Neural cell (in vitro differentiated cells): ENCODE measurements at regions not wholly inside any gene's neighbourhood (a gene's known extent, or its start where the extent isn't known, plus 50 kb on each side); places are given as distances from the start of the nearest gene placed in this dataset.

Experiments used
- H2AFZ ChIP-seq: fragments of 200-600, 300-800 bp; sonication (generic), shearing (Covaris generic); 2 replicates; pipeline ENCODE4 v1.6.0; 2014; ENCODE audit warnings: low read depth, mild to moderate bottlenecking, antibody characterized with exemption, low read length, moderate library complexity
- H3F3A ChIP-seq: fragments of 200-600 bp; shearing (Covaris generic); 2 replicates; pipeline ENCODE4 v1.6.1; 2016; ENCODE audit warnings: mild to moderate bottlenecking, moderate library complexity, mixed read lengths, antibody characterized with exemption, low read length; ENCODE audit not compliant: insufficient read depth, poor library complexity, severe bottlenecking
- H3K27ac ChIP-seq: fragments of 200-600, 300-800 bp; sonication (generic), shearing (Covaris generic); 2 replicates; pipeline ENCODE4 v1.5.1; 2014; ENCODE audit warnings: mild to moderate bottlenecking, low read length, moderate library complexity
- H3K27me3 ChIP-seq: fragments of 300-800, 200-600 bp; sonication (generic), shearing (Covaris generic); 2 replicates; pipeline ENCODE4 v1.6.0; 2014; ENCODE audit warnings: mild to moderate bottlenecking, low read depth, low read length, moderate library complexity; ENCODE audit not compliant: insufficient read depth
- H3K36me3 ChIP-seq: fragments of 300-800, 200-600 bp; sonication (generic), shearing (Covaris generic); 2 replicates; pipeline ENCODE4 v1.5.1; 2014; ENCODE audit warnings: mild to moderate bottlenecking, antibody characterized with exemption, low read length, moderate library complexity; ENCODE audit not compliant: insufficient read depth
- H3K4me2 ChIP-seq: fragments of 300-800, 200-600 bp; sonication (generic), shearing (Covaris generic); 2 replicates; pipeline ENCODE4 v1.6.0; 2014; ENCODE audit warnings: mild to moderate bottlenecking, low read length
- H3K4me3 ChIP-seq: fragments of 300-800, 200-600 bp; sonication (generic), shearing (Covaris generic); 2 replicates; pipeline ENCODE4 v1.5.1; 2014; ENCODE audit warnings: mild to moderate bottlenecking, low read length, moderate library complexity
- H3K79me2 ChIP-seq: fragments of 200-600 bp; shearing (Covaris generic); replicated peaks from 2 replicates; pipeline ENCODE4 v1.6.0; 2014; ENCODE audit warnings: mild to moderate bottlenecking, low read length, moderate library complexity; ENCODE audit not compliant: insufficient read depth
- H3K9ac ChIP-seq: fragments of 300-800, 200-600 bp; sonication (generic), shearing (Covaris generic); 2 replicates; pipeline ENCODE4 v1.6.1; 2016; ENCODE audit warnings: mild to moderate bottlenecking, low read length, mixed read lengths
- H3K9me2 ChIP-seq: fragments of 200-600 bp; shearing (Covaris generic); 2 replicates; pipeline ENCODE4 v1.6.1; 2016; ENCODE audit warnings: mild to moderate bottlenecking, low read length, mixed read lengths; ENCODE audit not compliant: insufficient read depth
- H3K9me3 ChIP-seq: fragments of 200-600, 300-800 bp; sonication (generic), shearing (Covaris generic); 2 replicates; pipeline ENCODE4 v1.6.1; 2016; ENCODE audit warnings: mild to moderate bottlenecking, mixed run types, low read length, moderate library complexity, mixed read lengths
- H4K20me1 ChIP-seq: fragments of 200-600 bp; shearing (Covaris generic); 2 replicates; pipeline ENCODE4 v1.6.1; 2016; ENCODE audit warnings: mild to moderate bottlenecking, mixed run types; ENCODE audit not compliant: insufficient read depth
- EP300 ChIP-seq: fragments of 450-650 bp; conservative IDR thresholded peaks from 2 replicates; pipeline ENCODE4 v1.6.1; 2014; ENCODE audit warnings: antibody characterized with exemption, mild to moderate bottlenecking, moderate library complexity; ENCODE audit not compliant: poor library complexity, severe bottlenecking
- EZH2 ChIP-seq: fragments of 200-600, 300-800 bp; shearing (Covaris generic), sonication (generic); IDR thresholded peaks from 2 replicates; pipeline ENCODE4 v1.6.1; 2014; ENCODE audit warnings: antibody characterized with exemption, low read length, borderline replicate concordance, mild to moderate bottlenecking; ENCODE audit not compliant: insufficient read depth, poor library complexity, severe bottlenecking
- MXI1 ChIP-seq: fragments of 450-650 bp; conservative IDR thresholded peaks from 2 replicates; pipeline ENCODE4 v1.6.1; 2014; ENCODE audit warnings: antibody characterized with exemption, mild to moderate bottlenecking; ENCODE audit not compliant: poor library complexity, severe bottlenecking
- POLR2AphosphoS5 ChIP-seq: IDR thresholded peaks from 2 replicates; pipeline ENCODE4 v1.6.1; 2012
- RAD21 ChIP-seq: fragments of 450-650 bp; conservative IDR thresholded peaks from 2 replicates; pipeline ENCODE4 v1.6.1; 2014; ENCODE audit warnings: antibody characterized with exemption, mild to moderate bottlenecking, moderate library complexity
- SMC3 ChIP-seq: fragments of 450-650 bp; conservative IDR thresholded peaks from 2 replicates; pipeline ENCODE4 v1.6.1; 2014; ENCODE audit warnings: antibody characterized with exemption, mild to moderate bottlenecking, moderate library complexity; ENCODE audit not compliant: poor library complexity
- TAF1 ChIP-seq: IDR thresholded peaks from 2 replicates; pipeline ENCODE4 v1.6.1; 2012; ENCODE audit warnings: low read depth
- TF ChIP-seq, protein P1 (sequence below): IDR thresholded peaks from 2 replicates; pipeline ENCODE4 v1.6.1; 2012; ENCODE audit warnings: borderline replicate concordance
- TF ChIP-seq, protein P2 (sequence below): fragments of 450-650 bp; IDR thresholded peaks from 2 replicates; pipeline ENCODE4 v1.5.1; 2014; ENCODE audit warnings: antibody characterized with exemption, mild to moderate bottlenecking, moderate library complexity; ENCODE audit not compliant: poor library complexity, severe bottlenecking

DNA sequence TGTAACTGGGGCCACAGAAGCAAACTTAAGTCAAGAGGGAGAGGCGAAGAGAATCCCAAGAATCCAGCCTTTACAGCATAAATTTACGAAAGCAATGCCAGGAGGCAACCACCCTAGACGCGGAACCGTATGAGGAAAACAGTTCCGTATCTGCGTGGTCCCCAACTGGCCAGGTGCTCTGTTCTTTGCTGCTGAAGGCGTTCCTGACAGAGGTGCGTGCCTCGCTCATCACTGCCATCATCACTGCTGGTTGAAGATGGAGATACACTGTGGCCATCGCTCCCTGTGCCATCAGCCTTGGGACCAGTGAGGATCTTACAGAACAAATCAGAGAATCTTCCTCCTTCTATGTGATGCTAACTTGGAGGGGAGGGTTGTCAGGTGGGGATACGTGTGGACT lies 270.5 kb upstream of the B3GAT1 start:
- no peaks in the 10 kb centered on the region for H3K9me2 ChIP-seq
- no peaks in the 10 kb centered on the region for H3K9me3 ChIP-seq
- no peaks in the 10 kb centered on the region for H3F3A ChIP-seq
- no peak overlapping the region for H2AFZ ChIP-seq
- no peaks in the 10 kb centered on the region for H4K20me1 ChIP-seq
- TF ChIP-seq EZH2, result no peak
- TF ChIP-seq RAD21, result no peak
- no peaks in the 10 kb centered on the region for H3K79me2 ChIP-seq
- H3K9ac ChIP-seq, result no peak overlapping the region
- H3K4me3 ChIP-seq, result no peak overlapping the region
- no peak overlapping the region for H3K27ac ChIP-seq
- H3K36me3 ChIP-seq, result no peaks in the 10 kb centered on the region
- H3K4me2 ChIP-seq, result no peak overlapping the region
- H3K27me3 ChIP-seq, result no peaks in the 10 kb centered on the region

DNA sequence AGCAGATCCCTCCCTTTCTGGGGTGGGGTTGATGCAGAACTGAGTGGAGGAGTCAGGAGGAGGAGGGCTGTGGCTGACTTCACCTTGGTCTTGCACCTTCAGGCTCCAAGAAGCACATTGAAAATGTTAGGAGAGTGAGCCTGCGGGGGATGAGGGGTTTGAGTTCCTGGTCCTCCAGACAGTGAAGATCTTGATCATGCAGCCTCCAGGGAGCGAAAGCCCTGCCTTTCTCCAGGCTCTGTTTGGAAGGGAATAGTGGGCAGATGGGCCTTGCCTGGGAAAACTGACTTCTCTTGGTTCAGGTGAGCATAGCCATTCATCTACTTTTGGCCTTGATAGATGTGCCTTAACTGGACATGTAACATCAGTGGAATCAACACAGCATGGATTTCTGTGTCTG lies 267.6 kb upstream of the B3GAT1 start:
- Histone ChIP-seq H3K4me3 (no peak overlapping the region), H3K4me2 (no peak overlapping the region)

More for the DNA sequence above, 267.6 kb upstream of the B3GAT1 start:
- Histone ChIP-seq H4K20me1 (no peaks in the 10 kb centered on the region), H2AFZ (no peak overlapping the region), H3K9me2 (no peaks in the 10 kb centered on the region), H3K79me2 (no peaks in the 10 kb centered on the region), H3F3A (no peaks in the 10 kb centered on the region), H3K27ac (no peak overlapping the region), H3K9me3 (no peaks in the 10 kb centered on the region), H3K27me3 (no peaks in the 10 kb centered on the region), H3K36me3 (no peaks in the 10 kb centered on the region), H3K9ac (no peak overlapping the region)
- TF ChIP-seq, protein P1, sequence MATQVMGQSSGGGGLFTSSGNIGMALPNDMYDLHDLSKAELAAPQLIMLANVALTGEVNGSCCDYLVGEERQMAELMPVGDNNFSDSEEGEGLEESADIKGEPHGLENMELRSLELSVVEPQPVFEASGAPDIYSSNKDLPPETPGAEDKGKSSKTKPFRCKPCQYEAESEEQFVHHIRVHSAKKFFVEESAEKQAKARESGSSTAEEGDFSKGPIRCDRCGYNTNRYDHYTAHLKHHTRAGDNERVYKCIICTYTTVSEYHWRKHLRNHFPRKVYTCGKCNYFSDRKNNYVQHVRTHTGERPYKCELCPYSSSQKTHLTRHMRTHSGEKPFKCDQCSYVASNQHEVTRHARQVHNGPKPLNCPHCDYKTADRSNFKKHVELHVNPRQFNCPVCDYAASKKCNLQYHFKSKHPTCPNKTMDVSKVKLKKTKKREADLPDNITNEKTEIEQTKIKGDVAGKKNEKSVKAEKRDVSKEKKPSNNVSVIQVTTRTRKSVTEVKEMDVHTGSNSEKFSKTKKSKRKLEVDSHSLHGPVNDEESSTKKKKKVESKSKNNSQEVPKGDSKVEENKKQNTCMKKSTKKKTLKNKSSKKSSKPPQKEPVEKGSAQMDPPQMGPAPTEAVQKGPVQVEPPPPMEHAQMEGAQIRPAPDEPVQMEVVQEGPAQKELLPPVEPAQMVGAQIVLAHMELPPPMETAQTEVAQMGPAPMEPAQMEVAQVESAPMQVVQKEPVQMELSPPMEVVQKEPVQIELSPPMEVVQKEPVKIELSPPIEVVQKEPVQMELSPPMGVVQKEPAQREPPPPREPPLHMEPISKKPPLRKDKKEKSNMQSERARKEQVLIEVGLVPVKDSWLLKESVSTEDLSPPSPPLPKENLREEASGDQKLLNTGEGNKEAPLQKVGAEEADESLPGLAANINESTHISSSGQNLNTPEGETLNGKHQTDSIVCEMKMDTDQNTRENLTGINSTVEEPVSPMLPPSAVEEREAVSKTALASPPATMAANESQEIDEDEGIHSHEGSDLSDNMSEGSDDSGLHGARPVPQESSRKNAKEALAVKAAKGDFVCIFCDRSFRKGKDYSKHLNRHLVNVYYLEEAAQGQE, result no peak
- TF ChIP-seq EZH2 (no peak), EP300 (no peak), RAD21 (no peak), TAF1 (no peak), POLR2AphosphoS5 (no peak), MXI1 (no peak), SMC3 (no peak)
- TF ChIP-seq, protein P2, sequence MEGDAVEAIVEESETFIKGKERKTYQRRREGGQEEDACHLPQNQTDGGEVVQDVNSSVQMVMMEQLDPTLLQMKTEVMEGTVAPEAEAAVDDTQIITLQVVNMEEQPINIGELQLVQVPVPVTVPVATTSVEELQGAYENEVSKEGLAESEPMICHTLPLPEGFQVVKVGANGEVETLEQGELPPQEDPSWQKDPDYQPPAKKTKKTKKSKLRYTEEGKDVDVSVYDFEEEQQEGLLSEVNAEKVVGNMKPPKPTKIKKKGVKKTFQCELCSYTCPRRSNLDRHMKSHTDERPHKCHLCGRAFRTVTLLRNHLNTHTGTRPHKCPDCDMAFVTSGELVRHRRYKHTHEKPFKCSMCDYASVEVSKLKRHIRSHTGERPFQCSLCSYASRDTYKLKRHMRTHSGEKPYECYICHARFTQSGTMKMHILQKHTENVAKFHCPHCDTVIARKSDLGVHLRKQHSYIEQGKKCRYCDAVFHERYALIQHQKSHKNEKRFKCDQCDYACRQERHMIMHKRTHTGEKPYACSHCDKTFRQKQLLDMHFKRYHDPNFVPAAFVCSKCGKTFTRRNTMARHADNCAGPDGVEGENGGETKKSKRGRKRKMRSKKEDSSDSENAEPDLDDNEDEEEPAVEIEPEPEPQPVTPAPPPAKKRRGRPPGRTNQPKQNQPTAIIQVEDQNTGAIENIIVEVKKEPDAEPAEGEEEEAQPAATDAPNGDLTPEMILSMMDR, result no peak
